Mesenteric fat pad (tissue), 1 donor: ENCODE measurements at regions not wholly inside any gene's neighbourhood (a gene's known extent, or its start where the extent isn't known, plus 50 kb on each side); places are given as distances from the start of the nearest gene placed in this dataset.

Experiments
- DNase-seq: peaks from one replicate; pipeline ENCODE4 v3.0.0-alpha.2; 2020; ENCODE audit warnings: low spot score
- donor health status: DM: yes; HTN: yes; CAD: no.

DNA sequence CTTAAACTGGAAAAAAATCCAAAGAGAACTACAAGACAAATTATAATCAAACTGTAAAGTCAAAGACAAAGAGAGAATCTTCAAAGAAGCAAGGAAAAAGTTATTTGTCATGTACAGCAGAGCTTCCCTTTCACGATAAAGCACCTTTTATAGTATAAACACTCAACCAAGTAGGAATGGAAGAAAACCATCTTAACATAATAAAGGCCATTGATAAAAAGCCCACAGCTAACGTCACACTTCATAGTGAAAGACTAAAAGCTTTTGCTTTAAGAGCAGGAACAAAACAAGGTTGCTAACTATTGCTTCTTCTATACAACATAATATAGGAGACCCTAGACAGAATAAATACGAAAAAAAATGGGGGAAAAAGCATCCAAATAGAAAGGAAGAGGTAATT, 595.7 kb upstream of the POU3F4 start:
- DNase-seq = no peak

DNA sequence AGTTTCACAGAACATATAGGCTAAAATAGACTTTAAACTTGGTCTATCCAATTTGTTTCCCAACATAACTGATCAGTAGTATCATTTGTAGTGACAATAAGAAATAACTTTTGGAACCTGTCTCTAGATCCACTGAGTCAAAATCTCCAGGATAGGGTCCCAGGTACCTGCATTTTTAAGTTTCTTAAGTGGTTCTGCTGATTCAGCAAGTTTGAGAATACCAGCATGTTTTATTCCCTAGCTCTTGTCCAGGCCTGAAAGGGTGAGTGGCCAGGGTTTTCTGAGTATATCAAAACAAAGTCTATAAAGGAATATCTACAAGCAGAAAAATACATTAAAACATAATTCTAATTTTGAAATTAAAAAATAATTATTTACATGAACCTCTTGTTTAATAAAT, 573.1 kb upstream of the POU3F4 start:
- no peak for DNase-seq

DNA sequence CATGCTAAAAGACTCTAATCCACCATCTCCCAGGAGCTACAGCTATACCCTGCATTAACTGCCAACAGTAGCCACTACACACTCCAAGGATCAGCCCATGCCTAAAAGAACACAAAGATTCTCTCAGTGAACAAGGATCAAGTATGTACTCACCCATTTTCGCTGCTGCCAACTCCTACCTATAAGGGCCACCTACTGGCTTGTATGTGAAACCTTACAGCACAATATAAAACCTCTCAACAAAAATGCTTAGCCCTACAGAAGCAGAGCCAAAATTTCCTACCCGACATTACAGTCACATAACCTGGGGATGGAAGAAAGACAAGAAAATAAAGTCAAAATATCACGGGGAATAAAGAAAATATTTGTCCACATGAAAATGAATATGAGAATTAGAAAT, 562.8 kb upstream of the POU3F4 start:
- DNase-seq = no peak

DNA sequence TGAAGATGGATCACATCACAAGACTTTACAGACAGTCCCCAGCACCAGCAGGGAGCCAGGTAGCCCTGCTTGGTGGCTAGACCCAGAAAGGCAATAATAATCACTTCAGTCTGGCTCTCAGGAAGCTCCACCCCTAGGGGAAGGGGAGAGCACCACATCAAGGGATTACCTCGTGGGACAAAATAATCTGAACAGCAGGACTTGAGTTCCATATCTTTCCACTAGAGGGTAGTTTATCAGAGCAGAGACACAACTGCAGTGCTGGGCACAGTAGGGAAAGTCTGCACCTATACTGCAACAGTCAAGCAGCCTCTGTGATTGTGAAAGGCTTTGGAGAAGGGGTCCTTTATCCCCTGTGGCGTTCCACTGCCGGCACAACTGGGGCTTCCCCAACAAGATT, 547.0 kb upstream of the POU3F4 start:
- DNase-seq = no peak

DNA sequence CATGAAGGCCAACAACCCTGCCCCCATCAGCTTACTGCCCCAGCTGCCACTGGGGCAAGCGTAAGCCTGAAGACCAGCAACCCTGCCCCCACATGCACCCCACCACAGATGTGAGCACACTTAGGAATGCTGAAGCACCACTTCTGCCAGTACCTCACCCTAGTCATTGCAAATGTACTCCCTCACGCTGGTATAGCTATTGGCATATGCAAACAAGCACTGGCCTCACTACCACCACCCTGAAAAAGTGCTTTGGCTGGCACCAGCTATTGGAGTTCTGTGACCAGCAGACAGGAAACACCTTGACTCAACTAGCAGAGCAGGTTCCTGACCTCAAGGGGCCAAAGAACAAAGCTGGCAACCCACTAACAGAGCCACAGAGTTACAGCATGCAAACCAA, 534.4 kb upstream of the POU3F4 start:
- peak; percentile 53 for DNase-seq

DNA sequence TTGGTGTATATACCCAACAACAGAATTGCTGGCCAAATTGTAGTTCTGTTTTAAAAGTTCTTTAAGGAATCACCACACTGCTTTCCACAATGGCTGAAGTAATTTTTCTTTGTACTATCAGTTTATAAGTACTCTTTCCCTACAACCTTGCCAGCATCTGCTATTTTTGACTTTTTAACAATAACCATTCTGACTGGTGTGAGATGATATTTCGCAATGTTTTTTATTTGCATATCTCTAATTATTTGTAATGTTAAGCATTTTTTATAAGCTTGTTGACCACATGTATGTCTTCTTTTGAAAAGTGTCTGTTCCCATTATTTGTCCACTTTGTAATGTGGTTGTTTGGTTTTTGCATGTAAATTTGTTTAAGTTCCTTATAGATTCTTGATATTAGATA, 509.9 kb upstream of the POU3F4 start:
- DNase-seq = no peak

DNA sequence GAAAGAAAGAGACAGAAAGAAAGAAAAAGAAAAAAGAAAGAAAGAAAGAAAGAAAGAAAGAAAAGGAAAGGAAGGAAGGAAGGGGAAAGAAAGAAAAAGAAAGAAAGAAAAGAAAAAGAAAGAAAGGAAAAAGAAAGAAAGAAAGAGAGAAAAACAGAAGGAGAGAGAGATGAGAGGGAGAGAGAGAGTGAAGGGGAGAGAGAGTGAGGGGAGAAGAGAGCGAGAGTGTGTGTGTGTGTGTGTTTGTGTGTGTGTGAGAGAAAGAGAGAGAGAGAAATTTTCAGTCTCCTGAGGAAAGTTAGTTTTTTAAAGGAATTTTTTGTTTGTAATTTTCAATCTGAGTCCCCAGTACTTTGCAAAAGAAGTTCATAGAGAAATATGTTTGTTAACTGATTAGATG, 504.1 kb upstream of the POU3F4 start:
- no peak for DNase-seq

DNA sequence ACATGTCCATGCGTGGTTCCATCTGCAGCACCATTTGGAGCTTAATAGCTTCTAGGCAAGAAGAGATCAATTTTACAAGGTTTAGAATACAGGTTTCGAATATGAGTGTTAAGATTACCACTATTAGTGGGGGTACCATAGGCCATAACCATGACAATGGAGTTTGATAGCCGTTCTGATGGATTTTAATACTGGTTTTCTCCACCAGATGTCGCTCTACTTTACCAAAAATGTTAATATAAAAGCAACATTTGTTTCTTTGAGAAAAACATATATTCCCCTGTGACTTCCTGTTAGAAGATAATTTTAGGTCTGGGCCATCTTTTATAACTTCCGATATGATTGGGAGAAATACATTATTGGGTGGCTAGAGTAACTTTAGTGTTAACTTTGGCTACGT, 499.7 kb upstream of the POU3F4 start:
- DNase-seq = no peak

DNA sequence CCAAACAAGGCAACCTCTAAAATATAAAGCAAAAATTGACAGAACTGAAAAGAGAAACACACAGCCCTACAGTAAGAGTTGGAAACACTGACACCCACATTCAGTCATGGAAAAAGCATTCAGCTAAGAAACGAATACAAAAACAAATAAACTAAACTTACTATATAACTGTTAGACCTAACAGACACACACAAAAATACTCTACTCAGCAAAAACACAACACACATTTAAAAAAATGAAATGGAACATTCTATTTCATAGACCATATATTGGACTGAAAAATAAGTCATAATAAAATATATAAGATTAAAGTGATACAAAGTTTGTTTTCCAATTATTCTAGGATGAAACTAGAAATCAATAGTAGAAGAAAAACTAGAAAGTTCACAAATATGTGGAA, 488.8 kb upstream of the POU3F4 start:
- no peak for DNase-seq

DNA sequence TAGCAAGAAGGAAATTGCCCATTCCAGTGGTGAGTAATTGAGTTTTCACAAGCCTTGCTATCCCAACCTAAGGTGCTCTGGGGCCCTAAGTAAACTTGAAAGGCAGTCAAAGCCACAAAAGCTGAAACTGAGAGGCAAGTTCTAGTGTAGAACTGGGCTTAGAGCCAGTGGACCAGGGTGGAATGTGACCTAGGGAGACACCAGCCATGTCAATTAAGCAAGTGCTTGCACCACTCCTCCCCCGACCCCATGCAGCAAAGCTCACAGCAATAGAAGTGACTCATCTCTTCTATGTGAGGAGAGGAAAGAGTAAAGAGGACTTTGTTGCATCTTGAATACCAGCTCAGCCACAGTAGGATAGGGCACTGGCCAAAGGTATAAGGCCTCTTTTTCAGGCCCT, 486.1 kb upstream of the POU3F4 start:
- DNase-seq = no peak
